ENCODE measurements at regions not wholly inside any gene's neighbourhood (a gene's known extent, or its start where the extent isn't known, plus 50 kb on each side); places are given as distances from the start of the nearest gene placed in this dataset.
"Not testable (repeated sequence)": the region's sequence is repeated elsewhere in the genome, so short reads cannot be mapped to it uniquely, and the experiment has no call there.

GRCh38 chr13:37960427-37960826, 90.9 kb upstream of the TRPC4 start:
- no peak for DNase-seq (ENCODE audit: low spot score, unreplicated experiment)
- Mint-ChIP-seq H3K4me3 (ENCODE audit: low read depth) (no peak overlapping the region), H3K9me3 (ENCODE audit: low read depth) (no peaks in the 10 kb centered on the region)

DNA sequence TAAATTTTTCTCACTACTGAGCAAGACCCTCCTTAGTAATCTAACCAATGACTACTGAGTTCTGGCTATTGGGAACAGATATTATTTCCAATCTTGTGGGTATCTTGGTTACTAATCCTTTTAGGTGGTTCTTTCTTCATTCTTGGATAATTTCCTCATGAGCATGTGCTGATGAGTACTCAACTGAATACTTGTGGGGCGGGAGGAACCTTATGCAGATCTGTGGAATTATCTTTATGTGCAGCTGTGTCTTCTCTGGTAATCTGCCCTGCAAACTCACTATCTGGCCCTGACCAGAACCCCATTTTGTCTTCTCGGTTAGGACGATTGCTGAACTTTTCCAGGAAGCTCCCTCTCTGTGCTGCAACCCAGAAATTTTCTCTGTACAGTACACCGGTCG, 89.7 kb upstream of the TRPC4 start:
- no peak for TF ChIP-seq CTCF (IDR thresholded peaks at IDR 0.05; ENCODE audit: unreplicated experiment)
- Mint-ChIP-seq H3K4me3 (ENCODE audit: low read depth) (no peak overlapping the region), H3K27me3 (no peaks in the 10 kb centered on the region), H3K36me3 (ENCODE audit: insufficient read depth) (no peaks in the 10 kb centered on the region), H3K4me1 (ENCODE audit: low read depth) (no peaks in the 10 kb centered on the region), H3K27ac (no peak overlapping the region), H3K9me3 (ENCODE audit: low read depth) (no peaks in the 10 kb centered on the region)
- no peak for DNase-seq (ENCODE audit: low spot score, unreplicated experiment)

More at GRCh38 chr13:37960427-37960826, 90.9 kb upstream of the TRPC4 start:
- peak; percentile 35 for TF ChIP-seq CTCF (IDR thresholded peaks at IDR 0.05; ENCODE audit: unreplicated experiment)
- Mint-ChIP-seq H3K36me3 (ENCODE audit: insufficient read depth) (no peaks in the 10 kb centered on the region), H3K27me3 (no peaks in the 10 kb centered on the region), H3K27ac (no peak overlapping the region), H3K4me1 (ENCODE audit: low read depth) (peaks cover under 1% of the 10 kb centered on the region)

DNA sequence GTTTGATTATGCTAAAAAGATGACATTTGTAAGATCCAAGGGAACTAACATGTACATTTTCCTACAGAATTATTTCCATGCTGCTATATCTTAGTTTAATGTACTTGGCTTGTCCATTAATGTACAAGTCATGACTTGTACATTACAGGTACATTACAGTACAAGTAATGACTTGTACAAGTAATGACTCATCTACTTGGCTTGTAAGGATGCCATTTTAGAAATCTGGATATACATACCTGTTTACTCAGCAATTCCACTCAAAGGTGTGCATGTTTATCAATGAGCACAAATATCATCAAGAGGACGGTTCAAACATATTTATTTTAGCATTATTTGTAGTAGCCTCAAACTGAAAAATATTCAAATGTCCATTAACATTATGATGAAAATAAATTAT, 87.0 kb upstream of the TRPC4 start:
- Mint-ChIP-seq H3K36me3 (ENCODE audit: insufficient read depth) (no peaks in the 10 kb centered on the region), H3K27me3 (no peaks in the 10 kb centered on the region), H3K4me3 (ENCODE audit: low read depth) (no peak overlapping the region), H3K9me3 (ENCODE audit: low read depth) (no peaks in the 10 kb centered on the region), H3K4me1 (ENCODE audit: low read depth) (no peaks in the 10 kb centered on the region), H3K27ac (no peak overlapping the region)
- DNase-seq (ENCODE audit: low spot score, unreplicated experiment), result no peak
- no peak for TF ChIP-seq CTCF (IDR thresholded peaks at IDR 0.05; ENCODE audit: unreplicated experiment)

DNA sequence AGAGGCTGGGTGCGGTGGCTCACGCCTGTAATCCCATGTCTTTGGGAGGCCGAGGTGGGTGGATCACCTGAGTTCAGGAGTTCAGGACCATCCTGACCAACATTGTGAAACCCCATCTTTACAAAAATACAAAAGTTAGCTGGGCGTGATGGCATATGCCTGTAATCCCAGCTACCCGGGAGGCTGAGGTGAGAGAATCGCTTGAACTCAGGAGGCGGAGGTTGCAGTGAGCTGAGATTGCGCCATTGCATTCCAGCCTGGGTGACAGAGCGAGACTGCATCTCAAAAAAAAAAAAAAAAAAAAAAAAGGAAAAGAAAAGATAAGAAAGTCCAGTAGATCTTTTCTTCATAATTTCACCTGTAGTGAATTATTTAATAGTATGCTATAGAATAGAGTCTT, 85.0 kb upstream of the TRPC4 start:
- not testable (repeated sequence) for H3K36me3 Mint-ChIP-seq (ENCODE audit: insufficient read depth); DNase-seq (ENCODE audit: low spot score, unreplicated experiment); H3K27me3 Mint-ChIP-seq; H3K4me1 Mint-ChIP-seq (ENCODE audit: low read depth); H3K9me3 Mint-ChIP-seq (ENCODE audit: low read depth); H3K27ac Mint-ChIP-seq; H3K4me3 Mint-ChIP-seq (ENCODE audit: low read depth)

- Mint-ChIP-seq H3K36me3 (ENCODE audit: insufficient read depth) (no peaks in the 10 kb centered on the region), H3K4me3 (ENCODE audit: low read depth) (no peak overlapping the region), H3K4me1 (ENCODE audit: low read depth) (no peaks in the 10 kb centered on the region), H3K27me3 (no peaks in the 10 kb centered on the region), H3K27ac (no peak overlapping the region), H3K9me3 (ENCODE audit: low read depth) (no peaks in the 10 kb centered on the region)
- DNase-seq (ENCODE audit: low spot score, unreplicated experiment), result no peak
- TF ChIP-seq CTCF (IDR thresholded peaks at IDR 0.05; ENCODE audit: unreplicated experiment), result no peak
These were observed 84.6 kb upstream of the TRPC4 start for GRCh38 chr13:37954191-37954590.

- Mint-ChIP-seq H3K36me3 (ENCODE audit: insufficient read depth) (no peaks in the 10 kb centered on the region), H3K27ac (no peak overlapping the region), H3K27me3 (no peaks in the 10 kb centered on the region), H3K4me3 (ENCODE audit: low read depth) (no peak overlapping the region), H3K9me3 (ENCODE audit: low read depth) (no peaks in the 10 kb centered on the region), H3K4me1 (ENCODE audit: low read depth) (no peaks in the 10 kb centered on the region)
- no peak for TF ChIP-seq CTCF (IDR thresholded peaks at IDR 0.05; ENCODE audit: unreplicated experiment)
- no peak for DNase-seq (ENCODE audit: low spot score, unreplicated experiment)
These were observed 84.1 kb upstream of the TRPC4 start for GRCh38 chr13:37953696-37954095.

Data from progenitor cell of endocrine pancreas (in vitro differentiated cells).